ENCODE measurements at regions not wholly inside any gene's neighbourhood (a gene's known extent, or its start where the extent isn't known, plus 50 kb on each side); places are given as distances from the start of the nearest gene placed in this dataset.
"Not testable (repeated sequence)": the region's sequence is repeated elsewhere in the genome, so short reads cannot be mapped to it uniquely, and the experiment has no call there.

GRCh38 chr6:135722190-135722589 lies 129.3 kb upstream of the PDE7B start:
- DNase-seq: no peak

- no peak for DNase-seq
Measured at GRCh38 chr6:135722679-135723078, 128.8 kb upstream of the PDE7B start.

- no peak for DNase-seq
Measured at GRCh38 chr6:135728589-135728988, 122.9 kb upstream of the PDE7B start.

- no peak for DNase-seq
Measured at GRCh38 chr6:135731116-135731515, 120.4 kb upstream of the PDE7B start.

GRCh38 chr6:135736351-135736750 lies 115.2 kb upstream of the PDE7B start:
- not testable (repeated sequence) for DNase-seq

- no peak for DNase-seq
Measured at GRCh38 chr6:135738636-135739035, 112.9 kb upstream of the PDE7B start.

- no peak for DNase-seq
Measured at GRCh38 chr6:135739288-135739687, 112.2 kb upstream of the PDE7B start.

GRCh38 chr6:135740580-135740979 lies 110.9 kb upstream of the PDE7B start:
- DNase-seq: peak in 2 of 4 experiments; percentile 3 to 6

GRCh38 chr6:135743476-135743875 lies 108.0 kb upstream of the PDE7B start:
- DNase-seq: no peak

GRCh38 chr6:135748189-135748588 lies 103.3 kb upstream of the PDE7B start:
- DNase-seq: no peak

GRCh38 chr6:135750081-135750480 lies 101.4 kb upstream of the PDE7B start:
- no peak for DNase-seq

GRCh38 chr6:135753196-135753595 lies 98.3 kb upstream of the PDE7B start:
- no peak for DNase-seq

GRCh38 chr6:135759831-135760230 lies 91.7 kb upstream of the PDE7B start:
- peak; percentile 7 to 39 (median 18) for DNase-seq

GRCh38 chr6:135774006-135774405 lies 77.5 kb upstream of the PDE7B start:
- DNase-seq: no peak

- no peak for DNase-seq
Measured at GRCh38 chr6:135779213-135779612, 72.3 kb upstream of the PDE7B start.

- DNase-seq: no peak
Measured at GRCh38 chr6:135780326-135780725, 71.2 kb upstream of the PDE7B start.

- DNase-seq: peak in 2 of 4 experiments; percentile 10 to 15
Measured at GRCh38 chr6:135782546-135782945, 69.0 kb upstream of the PDE7B start.

- no peak for DNase-seq
Measured at GRCh38 chr6:135784507-135784906, 67.0 kb upstream of the PDE7B start.

- DNase-seq: no peak
Measured at GRCh38 chr6:135789375-135790050, 62.0 kb upstream of the PDE7B start.

- DNase-seq: no peak
Measured at GRCh38 chr6:135791441-135791840, 60.1 kb upstream of the PDE7B start.

GRCh38 chr6:135796643-135797305 lies 54.7 kb upstream of the PDE7B start:
- DNase-seq: no peak

GRCh38 chr6:135797361-135797760 lies 54.1 kb upstream of the PDE7B start:
- DNase-seq: no peak

GRCh38 chr6:135798751-135799515 lies 52.6 kb upstream of the PDE7B start:
- no peak for DNase-seq

Measured in suppressor macrophage (primary cell).